ENCODE measurements at regions not wholly inside any gene's neighbourhood (a gene's known extent, or its start where the extent isn't known, plus 50 kb on each side); places are given as distances from the start of the nearest gene placed in this dataset.

- ChIA-PET CTCF (interaction anchor here (0.9 to 1.2 kb wide), 2 partner anchors 11 to 19 kb away, joined by 3 read pairs; no protein-coding TSS in a partner anchor), POLR2A (no interaction called here)
- no peak for DNase-seq (ENCODE audit: extremely low spot score)
- no peak for TF ChIP-seq CTCF (IDR thresholded peaks at IDR 0.05; ENCODE audit: control extremely low read depth, extremely low read depth, low read depth, missing control alignments)
Observed at GRCh38 chr3:154889227-154889634, 190.9 kb upstream of the MME start.

GRCh38 chr3:154887869-154888268, 192.2 kb upstream of the MME start:
- ChIA-PET POLR2A (no interaction called here), CTCF (no interaction called here)
- DNase-seq (ENCODE audit: extremely low spot score): no peak
- no peak for TF ChIP-seq CTCF (IDR thresholded peaks at IDR 0.05; ENCODE audit: control extremely low read depth, extremely low read depth, low read depth, missing control alignments)

GRCh38 chr3:154886437-154886836, 193.7 kb upstream of the MME start:
- ChIA-PET POLR2A (no interaction called here), CTCF (interaction anchor here (1.5 kb wide), 1 partner anchor 17 kb away, joined by 4 read pairs; no protein-coding TSS in a partner anchor)
- DNase-seq (ENCODE audit: extremely low spot score): no peak
- TF ChIP-seq CTCF (IDR thresholded peaks at IDR 0.05; ENCODE audit: control extremely low read depth, extremely low read depth, low read depth, missing control alignments): no peak

- ChIA-PET CTCF (interaction anchor here (1.5 to 2.3 kb wide), 2 partner anchors 13 to 18 kb away, joined by 4 to 7 read pairs; no protein-coding TSS in a partner anchor), POLR2A (no interaction called here)
- no peak for TF ChIP-seq CTCF (IDR thresholded peaks at IDR 0.05; ENCODE audit: control extremely low read depth, extremely low read depth, low read depth, missing control alignments)
- no peak for DNase-seq (ENCODE audit: extremely low spot score)
Observed at GRCh38 chr3:154885418-154885817, 194.7 kb upstream of the MME start.

- ChIA-PET CTCF (interaction anchor here (2.3 kb wide), 1 partner anchor 12 kb away, joined by 7 read pairs; no protein-coding TSS in a partner anchor), POLR2A (no interaction called here)
- no peak for TF ChIP-seq CTCF (IDR thresholded peaks at IDR 0.05; ENCODE audit: control extremely low read depth, extremely low read depth, low read depth, missing control alignments)
- DNase-seq (ENCODE audit: extremely low spot score): no peak
Observed at GRCh38 chr3:154884952-154885351, 195.2 kb upstream of the MME start.

GRCh38 chr3:154875142-154875541, 205.0 kb upstream of the MME start:
- no peak for TF ChIP-seq CTCF (IDR thresholded peaks at IDR 0.05; ENCODE audit: control extremely low read depth, extremely low read depth, low read depth, missing control alignments)
- ChIA-PET POLR2A (no interaction called here), CTCF (no interaction called here)
- DNase-seq (ENCODE audit: extremely low spot score): no peak

- ChIA-PET POLR2A (no interaction called here), CTCF (interaction anchor here (0.8 to 2.5 kb wide), 2 partner anchors 11 to 12 kb away, joined by 3 to 7 read pairs; no protein-coding TSS in a partner anchor)
- no peak for DNase-seq (ENCODE audit: extremely low spot score)
- no peak for TF ChIP-seq CTCF (IDR thresholded peaks at IDR 0.05; ENCODE audit: control extremely low read depth, extremely low read depth, low read depth, missing control alignments)
Observed at GRCh38 chr3:154872696-154873095, 207.4 kb upstream of the MME start.

Data from GM10248 (cell line).